ENCODE measurements at regions not wholly inside any gene's neighbourhood (a gene's known extent, or its start where the extent isn't known, plus 50 kb on each side); places are given as distances from the start of the nearest gene placed in this dataset.

- Mint-ChIP-seq H3K4me1 (no peaks in the 10 kb centered on the region), H3K9me3 (peaks cover 0 to 12% (median 3%) of the 10 kb centered on the region in 7 donors), H3K36me3 (no peaks in the 10 kb centered on the region), H3K4me3 (no peak overlapping the region), H3K27ac (no peak overlapping the region), H3K27me3 (no peaks in the 10 kb centered on the region)
- no peaks in the 10 kb centered on the region for H3K36me3 ChIP-seq (ENCODE audit: control insufficient read depth, insufficient read depth, low read length)
- H3K27me3 ChIP-seq (ENCODE audit: control insufficient read depth, insufficient read depth, low read length): no peaks in the 10 kb centered on the region
- H3K4me1 ChIP-seq (ENCODE audit: control insufficient read depth, insufficient read depth, low read length, poor library complexity, severe bottlenecking): no peaks in the 10 kb centered on the region
- no peaks in the 10 kb centered on the region for H3K9me3 ChIP-seq (ENCODE audit: control insufficient read depth in 2 of 2, low read length in 2 of 2)
- H3K27ac ChIP-seq (ENCODE audit: insufficient read depth, low read length, poor library complexity, severe bottlenecking): no peak overlapping the region
- no peak overlapping the region for H3K4me3 ChIP-seq (ENCODE audit: low read depth, low read length)
- no peak for ATAC-seq (ENCODE audit: low read depth in 2 of 2)
- no peak for DNase-seq
Observed at GRCh38 chr9:81480828-81481604, 208.3 kb downstream of the TLE1 start.

DNA sequence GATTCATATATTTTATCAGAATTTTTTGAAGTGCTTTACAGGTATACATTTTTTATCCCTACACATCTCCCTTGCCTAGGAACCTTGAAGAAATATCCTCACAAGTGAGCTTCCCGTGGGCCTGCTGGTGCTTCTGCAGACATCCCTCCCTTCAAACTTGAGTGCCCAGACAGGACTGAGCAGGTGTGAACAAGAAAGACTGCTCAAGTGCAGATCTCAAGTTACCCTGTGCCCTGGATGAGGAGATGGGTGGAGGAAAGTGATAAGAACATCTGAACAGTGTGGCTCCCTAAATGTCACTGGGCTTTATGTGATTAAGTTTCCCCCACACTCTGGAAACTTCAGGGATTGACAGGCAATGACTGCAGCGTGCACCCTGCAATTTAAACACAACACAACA lies 209.8 kb downstream of the TLE1 start:
- no peak overlapping the region for H3K4me3 Mint-ChIP-seq
- Histone ChIP-seq H3K9me3 (ENCODE audit: control insufficient read depth in 2 of 2, low read length in 2 of 2) (no peaks in the 10 kb centered on the region), H3K4me3 (ENCODE audit: low read depth, low read length) (no peak overlapping the region), H3K27me3 (ENCODE audit: control insufficient read depth, insufficient read depth, low read length) (no peaks in the 10 kb centered on the region), H3K27ac (ENCODE audit: insufficient read depth, low read length, poor library complexity, severe bottlenecking) (no peak overlapping the region), H3K36me3 (ENCODE audit: control insufficient read depth, insufficient read depth, low read length) (no peaks in the 10 kb centered on the region), H3K4me1 (ENCODE audit: control insufficient read depth, insufficient read depth, low read length, poor library complexity, severe bottlenecking) (no peaks in the 10 kb centered on the region)
- no peak for ATAC-seq (ENCODE audit: low read depth in 2 of 2)
- H3K36me3 Mint-ChIP-seq: no peaks in the 10 kb centered on the region
- H3K9me3 Mint-ChIP-seq: peaks cover 0 to 10% (median 5%) of the 10 kb centered on the region in 7 donors
- no peak overlapping the region for H3K27ac Mint-ChIP-seq
- DNase-seq: no peak
- no peaks in the 10 kb centered on the region for H3K4me1 Mint-ChIP-seq
- no peaks in the 10 kb centered on the region for H3K27me3 Mint-ChIP-seq

GRCh38 chr9:81477669-81478068 lies 211.7 kb downstream of the TLE1 start:
- Histone ChIP-seq H3K4me1 (ENCODE audit: control insufficient read depth, insufficient read depth, low read length, poor library complexity, severe bottlenecking) (no peaks in the 10 kb centered on the region), H3K36me3 (ENCODE audit: control insufficient read depth, insufficient read depth, low read length) (no peaks in the 10 kb centered on the region), H3K4me3 (ENCODE audit: low read depth, low read length) (no peak overlapping the region), H3K9me3 (ENCODE audit: control insufficient read depth in 2 of 2, low read length in 2 of 2) (peaks cover 0 to 2% of the 10 kb centered on the region in 2 experiments), H3K27ac (ENCODE audit: insufficient read depth, low read length, poor library complexity, severe bottlenecking) (no peak overlapping the region), H3K27me3 (ENCODE audit: control insufficient read depth, insufficient read depth, low read length) (no peaks in the 10 kb centered on the region)
- Mint-ChIP-seq H3K27me3 (no peaks in the 10 kb centered on the region), H3K27ac (no peak overlapping the region), H3K9me3 (peaks cover 0 to 8% (median 5%) of the 10 kb centered on the region in 7 donors), H3K36me3 (no peaks in the 10 kb centered on the region), H3K4me1 (no peaks in the 10 kb centered on the region), H3K4me3 (no peak overlapping the region)
- ATAC-seq (ENCODE audit: low read depth in 2 of 2) (no peak), DNase-seq (no peak)

DNA sequence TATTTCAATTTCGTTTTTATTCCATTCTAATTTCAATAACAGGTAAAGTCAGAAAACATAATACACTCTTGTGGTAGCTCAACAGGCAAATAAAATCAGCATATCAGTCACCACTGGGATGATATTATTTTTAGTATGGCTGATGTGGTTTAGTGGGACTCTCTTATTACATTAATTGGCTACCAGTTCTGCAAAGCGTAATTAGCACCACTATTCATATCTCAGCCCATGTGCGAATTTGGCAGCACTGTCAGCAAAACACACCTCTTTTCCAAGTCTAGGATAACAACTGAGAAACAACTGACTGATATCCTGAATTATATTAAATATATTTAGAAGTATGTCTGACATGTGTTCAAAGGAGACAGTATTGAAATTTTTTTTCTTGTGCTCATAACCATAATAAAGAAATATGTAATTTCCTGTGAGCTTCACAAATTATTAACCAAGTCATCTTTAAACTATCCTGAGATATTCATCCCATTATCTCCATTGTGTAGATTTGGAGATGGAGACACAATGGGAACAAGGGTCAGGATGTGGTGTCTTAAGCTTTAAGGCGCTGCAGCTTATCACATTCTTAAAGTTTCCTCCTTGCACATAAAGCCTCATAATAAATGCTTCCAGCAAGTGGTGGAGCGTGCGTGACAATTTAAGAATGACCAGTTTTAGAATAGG lies 212.4 kb downstream of the TLE1 start:
- H3K36me3 Mint-ChIP-seq: no peaks in the 10 kb centered on the region
- ATAC-seq (ENCODE audit: low read depth in 2 of 2) (no peak), DNase-seq (no peak)
- no peak overlapping the region for H3K4me3 Mint-ChIP-seq
- H3K9me3 ChIP-seq (ENCODE audit: control insufficient read depth in 2 of 2, low read length in 2 of 2): peaks cover 0 to 4% of the 10 kb centered on the region in 2 experiments
- H3K4me1 ChIP-seq (ENCODE audit: control insufficient read depth, insufficient read depth, low read length, poor library complexity, severe bottlenecking): no peaks in the 10 kb centered on the region
- H3K4me3 ChIP-seq (ENCODE audit: low read depth, low read length): no peak overlapping the region
- peaks cover 0 to 8% (median 5%) of the 10 kb centered on the region in 7 donors for H3K9me3 Mint-ChIP-seq
- no peaks in the 10 kb centered on the region for H3K27me3 ChIP-seq (ENCODE audit: control insufficient read depth, insufficient read depth, low read length)
- H3K4me1 Mint-ChIP-seq: no peaks in the 10 kb centered on the region
- no peaks in the 10 kb centered on the region for H3K27me3 Mint-ChIP-seq
- H3K27ac ChIP-seq (ENCODE audit: insufficient read depth, low read length, poor library complexity, severe bottlenecking): no peak overlapping the region
- H3K27ac Mint-ChIP-seq: no peak overlapping the region
- no peaks in the 10 kb centered on the region for H3K36me3 ChIP-seq (ENCODE audit: control insufficient read depth, insufficient read depth, low read length)

GRCh38 chr9:81474792-81475191 lies 214.6 kb downstream of the TLE1 start:
- Mint-ChIP-seq H3K36me3 (no peaks in the 10 kb centered on the region), H3K4me3 (no peak overlapping the region)

GRCh38 chr9:81474125-81474524 lies 215.2 kb downstream of the TLE1 start:
- no peak overlapping the region for H3K27ac ChIP-seq (ENCODE audit: insufficient read depth, low read length, poor library complexity, severe bottlenecking)
- peaks cover 0 to 5% (median 0%) of the 10 kb centered on the region in 4 donors for H3K4me1 Mint-ChIP-seq
- H3K9me3 Mint-ChIP-seq: peaks cover 0 to 8% (median 2%) of the 10 kb centered on the region in 7 donors
- H3K4me1 ChIP-seq (ENCODE audit: control insufficient read depth, insufficient read depth, low read length, poor library complexity, severe bottlenecking): no peaks in the 10 kb centered on the region
- no peak overlapping the region for H3K4me3 Mint-ChIP-seq
- H3K36me3 ChIP-seq (ENCODE audit: control insufficient read depth, insufficient read depth, low read length): no peaks in the 10 kb centered on the region
- H3K4me3 ChIP-seq (ENCODE audit: low read depth, low read length): no peak overlapping the region
- peaks cover 2 to 4% of the 10 kb centered on the region in 2 experiments for H3K9me3 ChIP-seq (ENCODE audit: control insufficient read depth in 2 of 2, low read length in 2 of 2)
- no peak overlapping the region for H3K27ac Mint-ChIP-seq
- no peaks in the 10 kb centered on the region for H3K27me3 ChIP-seq (ENCODE audit: control insufficient read depth, insufficient read depth, low read length)
- no peaks in the 10 kb centered on the region for H3K27me3 Mint-ChIP-seq
- no peak for DNase-seq
- H3K36me3 Mint-ChIP-seq: no peaks in the 10 kb centered on the region
- ATAC-seq (ENCODE audit: low read depth in 2 of 2): no peak

More at GRCh38 chr9:81474792-81475191, 214.6 kb downstream of the TLE1 start:
- Histone ChIP-seq H3K36me3 (ENCODE audit: control insufficient read depth, insufficient read depth, low read length) (no peaks in the 10 kb centered on the region), H3K4me1 (ENCODE audit: control insufficient read depth, insufficient read depth, low read length, poor library complexity, severe bottlenecking) (no peaks in the 10 kb centered on the region), H3K27me3 (ENCODE audit: control insufficient read depth, insufficient read depth, low read length) (no peaks in the 10 kb centered on the region), H3K27ac (ENCODE audit: insufficient read depth, low read length, poor library complexity, severe bottlenecking) (no peak overlapping the region), H3K9me3 (ENCODE audit: control insufficient read depth in 2 of 2, low read length in 2 of 2) (peaks cover 0 to 4% of the 10 kb centered on the region in 2 experiments), H3K4me3 (ENCODE audit: low read depth, low read length) (no peak overlapping the region)
- H3K27ac Mint-ChIP-seq: no peak overlapping the region
- H3K27me3 Mint-ChIP-seq: no peaks in the 10 kb centered on the region
- H3K9me3 Mint-ChIP-seq: peaks cover 0 to 8% (median 2%) of the 10 kb centered on the region in 7 donors
- H3K4me1 Mint-ChIP-seq: no peaks in the 10 kb centered on the region
- DNase-seq: no peak
- no peak for ATAC-seq (ENCODE audit: low read depth in 2 of 2)

DNA sequence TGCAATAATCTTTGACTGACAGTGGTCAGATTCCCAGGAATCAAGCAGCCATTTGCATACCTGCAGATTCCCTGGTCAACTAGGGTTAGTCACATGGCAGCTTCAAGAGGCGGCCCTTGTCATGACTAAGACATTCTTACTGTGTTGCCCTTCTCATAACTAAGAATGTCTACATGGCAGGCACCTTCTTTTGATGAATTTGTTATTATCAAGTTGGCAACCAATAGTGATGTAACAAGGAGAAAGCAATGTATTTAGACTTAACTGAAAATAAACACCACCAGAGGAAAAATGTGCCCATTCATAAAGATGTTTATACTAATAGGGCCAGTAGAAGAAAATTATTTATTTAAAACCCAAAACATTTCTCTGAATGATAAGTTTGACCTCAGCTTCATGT lies 215.6 kb downstream of the TLE1 start:
- ATAC-seq (ENCODE audit: low read depth in 2 of 2): no peak
- DNase-seq: no peak
- peaks cover 0 to 8% (median 2%) of the 10 kb centered on the region in 7 donors for H3K9me3 Mint-ChIP-seq
- H3K27me3 Mint-ChIP-seq: no peaks in the 10 kb centered on the region
- Histone ChIP-seq H3K4me1 (ENCODE audit: control insufficient read depth, insufficient read depth, low read length, poor library complexity, severe bottlenecking) (no peaks in the 10 kb centered on the region), H3K9me3 (ENCODE audit: control insufficient read depth in 2 of 2, low read length in 2 of 2) (peaks cover 2 to 4% of the 10 kb centered on the region in 2 experiments), H3K4me3 (ENCODE audit: low read depth, low read length) (no peak overlapping the region), H3K27me3 (ENCODE audit: control insufficient read depth, insufficient read depth, low read length) (no peaks in the 10 kb centered on the region), H3K27ac (ENCODE audit: insufficient read depth, low read length, poor library complexity, severe bottlenecking) (no peak overlapping the region), H3K36me3 (ENCODE audit: control insufficient read depth, insufficient read depth, low read length) (no peaks in the 10 kb centered on the region)
- H3K4me3 Mint-ChIP-seq: no peak overlapping the region
- no peak overlapping the region for H3K27ac Mint-ChIP-seq
- peaks cover 0 to 6% (median 0%) of the 10 kb centered on the region in 4 donors for H3K4me1 Mint-ChIP-seq
- no peaks in the 10 kb centered on the region for H3K36me3 Mint-ChIP-seq

Measured in CD4-positive, CD25-positive, alpha-beta regulatory T cell (primary cell).